SKM-1 treated with dmso at 0.1 percent for 144 hours (cell line): ENCODE measurements at regions not wholly inside any gene's neighbourhood (a gene's known extent, or its start where the extent isn't known, plus 50 kb on each side); places are given as distances from the start of the nearest gene placed in this dataset.
"Not testable (repeated sequence)": the region's sequence is repeated elsewhere in the genome, so short reads cannot be mapped to it uniquely, and the experiment has no call there.

Experiments used
- DNase-seq: peaks from one replicate; lab custom pipeline; 2025; ENCODE audit not compliant: unreplicated experiment; lab: John Stamatoyannopoulos, UW

DNA sequence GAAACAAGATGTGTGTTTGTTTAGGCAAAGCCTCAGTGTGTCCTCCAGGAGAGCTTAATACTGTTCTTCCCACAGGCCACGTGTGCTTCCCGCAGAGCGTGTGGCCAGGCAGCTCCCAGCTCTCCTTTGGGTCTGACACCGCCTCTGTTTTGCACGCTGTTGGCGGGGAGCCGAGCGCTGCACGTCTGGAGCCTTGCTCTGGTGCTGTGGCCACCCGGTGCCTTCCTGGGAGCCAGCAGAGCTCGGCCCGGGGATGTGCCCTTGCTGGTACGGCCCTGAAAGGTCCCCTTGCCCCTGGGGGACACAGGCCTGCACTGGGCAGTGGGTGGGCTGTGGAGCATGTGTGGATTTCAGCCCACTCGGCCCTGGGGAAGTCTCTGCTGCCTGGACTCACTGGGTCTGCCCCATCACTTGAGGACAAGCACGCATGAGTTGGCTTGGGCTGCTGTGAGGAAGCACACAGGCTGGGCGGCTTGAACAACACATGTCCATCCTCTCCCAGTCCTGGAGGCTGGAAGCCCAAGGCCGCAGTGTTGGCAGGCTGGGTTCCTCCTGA, 160.7 kb upstream of the HDAC4 start:
- no peak for DNase-seq

- DNase-seq: no peak
Measured at GRCh38 chr2:239559417-239560261, 158.8 kb upstream of the HDAC4 start.

DNA sequence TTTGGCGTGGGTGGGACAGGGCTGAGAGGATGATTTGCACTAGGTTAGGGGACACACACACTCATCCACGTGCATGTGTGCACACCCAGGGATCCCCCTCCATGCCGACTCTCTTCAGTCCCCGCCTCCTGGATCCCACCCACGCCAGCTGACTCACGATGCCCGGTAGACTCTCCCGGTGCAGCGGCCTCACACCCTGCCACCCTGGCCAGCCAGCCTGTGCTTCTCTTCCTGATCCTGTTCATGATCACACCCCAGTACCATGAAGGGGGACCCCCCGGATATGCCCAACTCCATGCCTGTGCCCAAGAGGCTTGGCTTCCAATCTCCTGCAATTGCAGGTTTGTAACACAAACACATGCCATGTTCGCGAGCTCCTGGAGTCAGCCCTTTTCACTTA, 157.8 kb upstream of the HDAC4 start:
- DNase-seq: no peak

DNA sequence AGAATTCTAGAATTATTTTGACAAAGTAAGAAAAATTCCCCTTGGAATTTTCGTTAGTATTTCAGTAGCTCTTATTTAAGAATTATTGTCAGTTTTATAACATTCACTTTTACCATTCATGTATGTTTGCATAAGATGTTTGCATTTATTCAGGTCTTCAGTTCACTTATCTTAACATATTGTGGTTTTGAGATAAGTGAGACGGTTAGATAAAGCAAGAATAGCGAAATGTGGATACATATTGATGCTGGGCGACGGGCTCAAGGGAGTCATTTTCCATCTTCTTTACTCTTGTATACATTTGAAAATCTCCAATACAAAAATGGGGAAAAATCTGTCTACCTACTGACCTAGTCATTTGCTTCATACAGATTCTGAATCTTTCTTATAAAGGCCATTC, 156.7 kb upstream of the HDAC4 start:
- no peak for DNase-seq

DNA sequence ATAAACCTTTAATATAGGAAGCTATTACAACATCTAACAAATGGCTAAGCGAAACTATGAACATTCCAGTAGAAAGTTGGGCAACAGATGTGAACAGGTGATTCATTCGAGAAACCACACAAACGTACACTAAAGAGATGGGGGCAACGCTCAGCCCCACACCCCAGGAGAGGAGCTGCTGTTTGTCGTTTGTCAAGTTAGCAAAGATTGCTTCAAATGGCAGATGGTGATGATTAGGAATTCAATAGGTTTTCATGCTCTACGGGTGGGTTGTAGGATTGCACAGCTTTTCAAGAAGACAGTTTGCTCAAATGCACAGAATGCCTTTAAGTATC, 154.7 kb upstream of the HDAC4 start:
- DNase-seq: no peak

- no peak for DNase-seq
Measured at GRCh38 chr2:239554766-239555570, 154.1 kb upstream of the HDAC4 start.

DNA sequence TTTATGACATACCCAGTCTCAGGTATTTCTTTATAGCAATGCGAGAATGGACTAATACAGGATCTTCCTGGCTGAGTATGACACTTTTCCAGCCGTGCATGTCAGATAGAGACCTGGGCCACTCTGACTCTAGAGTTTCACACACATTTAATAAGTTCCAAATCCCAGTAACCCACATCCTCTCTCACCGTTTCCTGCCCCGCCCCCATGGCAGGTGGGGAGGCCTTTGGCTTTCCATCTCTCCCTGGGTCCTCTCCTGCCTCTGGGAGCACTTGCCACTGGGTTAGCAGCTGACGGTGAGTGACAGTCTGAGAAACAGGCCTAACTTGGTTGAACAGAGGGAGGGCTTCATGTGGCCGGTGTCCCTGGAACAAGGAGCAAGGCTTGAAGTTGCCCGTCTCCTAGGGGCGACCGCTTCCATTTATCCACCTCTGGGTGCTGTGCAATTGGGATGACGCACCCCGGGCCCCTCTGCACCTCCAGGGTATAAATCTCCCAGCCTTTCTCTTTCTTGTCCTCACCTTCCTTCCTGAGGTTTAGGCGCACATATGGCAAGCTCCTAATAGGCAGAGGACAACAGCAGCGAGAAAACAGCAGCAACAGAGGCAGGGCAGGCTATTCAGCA, 152.7 kb upstream of the HDAC4 start:
- no peak for DNase-seq

DNA sequence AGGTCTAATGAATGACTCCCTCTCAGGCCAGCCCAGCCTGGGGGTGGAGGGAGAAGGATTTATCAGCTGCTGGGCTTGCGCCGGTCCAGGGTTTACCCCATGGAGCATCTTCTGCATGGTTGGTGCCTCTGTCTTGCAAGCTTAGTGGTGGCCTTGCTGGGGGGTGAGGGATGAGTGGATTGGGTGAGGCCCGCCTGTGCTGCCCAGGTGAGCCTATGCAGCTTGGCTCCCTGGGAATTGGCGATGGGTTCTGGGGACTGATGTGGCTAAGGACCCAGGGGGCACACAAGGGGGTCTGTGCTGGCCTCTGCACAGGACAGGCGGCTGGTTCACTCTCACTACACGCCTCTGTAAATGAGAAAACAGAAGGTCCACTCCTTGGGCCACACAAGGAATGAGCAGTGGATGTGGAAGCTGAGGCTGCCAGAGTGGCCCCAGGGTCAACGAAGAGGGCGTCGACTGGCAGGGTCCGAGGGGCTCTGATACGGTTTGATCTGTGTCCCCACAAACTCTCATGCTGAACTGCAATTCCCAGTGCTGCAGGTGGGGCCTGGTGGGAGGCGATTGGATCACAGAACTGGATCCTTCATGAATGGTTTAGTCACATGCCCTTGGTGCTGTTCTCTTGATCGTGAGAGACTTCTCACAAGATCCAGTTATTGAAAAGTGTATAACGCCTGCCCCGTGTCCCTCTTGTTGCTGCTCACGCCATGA, 151.6 kb upstream of the HDAC4 start:
- no peak for DNase-seq

- no peak for DNase-seq
Measured at GRCh38 chr2:239551206-239551605, 150.4 kb upstream of the HDAC4 start.

DNA sequence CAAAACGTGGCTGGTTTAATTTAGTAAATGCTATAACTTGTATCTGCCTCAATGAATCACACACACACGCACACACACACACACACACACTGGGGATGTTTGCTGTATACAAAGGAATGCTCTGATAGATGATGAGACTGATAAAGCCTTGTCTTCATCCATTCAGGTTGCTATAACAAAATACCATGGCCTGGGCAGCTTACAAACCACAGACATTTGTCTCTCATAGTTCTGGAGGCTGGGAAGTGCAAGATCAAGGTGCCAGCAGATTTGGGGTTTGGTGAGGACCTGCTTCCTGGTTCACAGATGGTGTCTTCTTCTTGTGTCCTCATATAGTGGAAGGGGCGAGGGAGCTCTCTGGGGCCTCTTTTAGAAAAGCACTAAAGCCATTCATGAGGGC, 149.5 kb upstream of the HDAC4 start:
- DNase-seq: no peak

GRCh38 chr2:239549711-239550255, 149.0 kb upstream of the HDAC4 start:
- no peak for DNase-seq

DNA sequence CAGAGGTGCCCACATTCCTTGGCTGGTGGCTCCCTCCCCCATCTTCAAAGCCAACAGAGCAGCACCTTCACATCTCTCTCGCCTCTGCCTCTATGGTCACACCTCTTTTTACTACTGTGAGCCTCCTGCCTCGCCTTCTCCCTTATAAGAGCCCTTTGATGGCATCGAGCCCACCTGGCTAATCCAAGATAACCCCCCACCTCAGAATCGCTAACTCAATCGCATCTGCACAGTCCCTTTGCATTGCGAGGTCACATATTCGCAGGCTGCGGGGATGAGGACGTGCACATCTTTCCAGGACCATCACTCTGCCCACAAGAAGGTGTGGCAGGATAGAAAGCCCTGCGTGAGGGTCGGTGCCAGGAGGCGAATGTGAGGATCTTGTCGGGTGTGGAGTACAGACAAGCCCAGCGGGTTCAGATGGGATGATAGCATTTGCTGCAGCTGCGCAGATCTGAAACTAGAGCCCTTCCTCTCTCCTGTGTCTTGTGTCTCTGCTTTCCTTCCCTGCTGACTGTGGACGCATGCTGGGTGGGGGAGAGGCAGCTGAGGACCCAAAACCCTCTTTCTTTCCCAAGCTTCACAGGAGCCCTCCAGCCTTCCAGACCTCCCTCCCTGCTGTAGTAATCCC, 148.3 kb upstream of the HDAC4 start:
- DNase-seq: no peak

DNA sequence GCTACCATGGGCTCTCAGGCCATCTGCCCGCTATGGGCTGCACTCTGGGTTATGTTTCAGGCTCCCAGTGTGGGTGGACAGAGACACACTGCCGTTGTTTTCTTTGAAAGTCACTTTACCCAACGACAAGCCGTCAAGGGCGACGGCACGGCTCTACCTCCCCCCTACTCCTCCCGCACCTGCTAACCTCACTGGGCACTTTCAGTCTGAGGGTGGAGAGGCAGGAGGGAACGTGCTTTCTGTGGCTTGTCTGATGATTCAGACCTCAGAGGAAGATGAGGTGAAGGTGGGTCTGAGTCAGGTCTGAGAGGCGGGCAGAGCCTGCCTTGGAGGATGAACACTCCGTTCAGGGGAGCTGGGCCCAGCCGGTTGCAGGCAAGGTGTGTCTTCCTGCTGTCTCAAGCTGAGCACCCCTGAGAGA, 147.6 kb upstream of the HDAC4 start:
- DNase-seq: no peak

- not testable (repeated sequence) for DNase-seq
Measured at GRCh38 chr2:239547140-239547539, 146.3 kb upstream of the HDAC4 start.

DNA sequence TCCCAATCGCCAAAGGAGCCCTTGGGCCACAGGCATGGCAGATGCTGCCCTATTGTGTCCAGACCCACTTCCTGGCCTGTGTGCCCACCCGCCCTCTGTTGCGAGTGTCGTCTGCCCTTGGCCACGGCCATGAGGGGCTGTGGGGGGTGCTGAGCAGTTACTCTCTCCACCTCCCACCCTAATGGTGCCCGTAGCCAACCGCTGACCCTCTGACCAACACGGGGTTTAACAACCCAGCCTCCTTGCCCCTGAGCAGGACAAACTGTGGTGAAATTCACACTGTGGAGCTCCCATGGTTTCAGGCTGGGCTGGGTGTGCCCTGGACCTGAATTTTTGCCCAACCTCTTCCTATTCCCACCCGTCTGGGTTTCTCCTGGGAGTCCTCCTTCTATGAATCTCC, 145.7 kb upstream of the HDAC4 start:
- no peak for DNase-seq

- no peak for DNase-seq
Measured at GRCh38 chr2:239545741-239546392, 145.0 kb upstream of the HDAC4 start.

GRCh38 chr2:239544918-239545465, 144.2 kb upstream of the HDAC4 start:
- DNase-seq: no peak

DNA sequence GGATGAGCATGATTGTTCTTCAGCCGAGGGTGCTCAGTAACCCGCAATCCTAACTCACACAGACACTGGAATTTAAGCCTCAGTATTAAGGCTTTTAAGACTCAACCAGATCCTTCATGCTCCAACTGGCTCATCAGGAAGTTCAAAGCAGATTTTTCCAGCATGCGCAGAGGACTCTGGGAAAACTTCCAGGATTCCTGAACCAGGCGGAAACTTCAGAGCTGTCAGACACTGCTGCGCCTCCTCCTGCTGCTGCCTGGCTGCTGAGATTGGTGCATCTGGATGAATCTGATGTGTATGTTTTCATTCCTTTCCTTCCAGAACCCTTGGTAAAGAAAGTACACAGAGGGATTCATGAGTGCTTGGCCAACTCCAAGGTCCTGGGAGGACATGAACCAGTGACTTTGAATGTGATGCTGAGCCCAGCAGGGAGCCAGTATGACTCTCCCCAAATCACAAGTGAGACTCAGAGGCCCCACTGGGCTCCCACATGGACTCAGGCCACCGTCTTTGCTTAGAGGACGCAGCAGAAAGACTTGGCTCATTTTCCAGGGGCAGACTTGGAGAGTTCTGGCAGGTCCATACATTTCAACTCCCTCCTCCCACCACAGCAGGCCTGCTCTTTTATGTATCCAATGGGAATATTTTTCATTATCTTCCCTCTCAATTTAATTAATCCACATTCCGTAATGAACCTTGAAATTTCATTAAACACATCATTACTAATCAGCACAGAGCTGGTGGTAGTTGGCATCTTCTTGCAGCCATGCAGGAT, 143.5 kb upstream of the HDAC4 start:
- no peak for DNase-seq

- DNase-seq: no peak
Measured at GRCh38 chr2:239543702-239544101, 142.9 kb upstream of the HDAC4 start.
